Ectodermal cell (in vitro differentiated cells): ENCODE measurements at regions not wholly inside any gene's neighbourhood (a gene's known extent, or its start where the extent isn't known, plus 50 kb on each side); places are given as distances from the start of the nearest gene placed in this dataset.
"Not testable (repeated sequence)": the region's sequence is repeated elsewhere in the genome, so short reads cannot be mapped to it uniquely, and the experiment has no call there.

Experiments used
- H3K27ac ChIP-seq: 2 replicates; pipeline ENCODE4 v1.7.0; 2013; ENCODE audit warnings: mild to moderate bottlenecking, low read depth, low read length; ENCODE audit not compliant: insufficient read depth, poor library complexity, severe bottlenecking
- H3K27me3 ChIP-seq: 2 replicates; pipeline ENCODE4 v1.7.0; 2013; ENCODE audit warnings: mild to moderate bottlenecking, low read length; ENCODE audit not compliant: insufficient read depth, control insufficient read depth, poor library complexity, severe bottlenecking
- H3K36me3 ChIP-seq: one replicate; pipeline ENCODE4 v1.7.0; 2013; ENCODE audit warnings: low read length; ENCODE audit not compliant: control insufficient read depth, insufficient read depth
- H3K4me1 ChIP-seq: one replicate; pipeline ENCODE4 v1.7.0; 2013; ENCODE audit warnings: low read length; ENCODE audit not compliant: control insufficient read depth, insufficient read depth
- H3K4me3 ChIP-seq: 2 replicates; pipeline ENCODE4 v1.7.0; 2013; ENCODE audit warnings: low read depth, low read length, control low read depth; ENCODE audit not compliant: insufficient read depth
- H3K9me3 ChIP-seq: 2 replicates; pipeline ENCODE4 v1.7.0; 2013; ENCODE audit warnings: mild to moderate bottlenecking, low read length, moderate library complexity; ENCODE audit not compliant: control insufficient read depth
- WGBS, 2 experiments: methylation state at CpG; one replicate each; pipeline ENCODE4 v1.1.7; 2013; ENCODE audit warnings: missing lambda C conversion rate in 2 of 2; 5-methylcytosine and 5-hydroxymethylcytosine counted together

DNA sequence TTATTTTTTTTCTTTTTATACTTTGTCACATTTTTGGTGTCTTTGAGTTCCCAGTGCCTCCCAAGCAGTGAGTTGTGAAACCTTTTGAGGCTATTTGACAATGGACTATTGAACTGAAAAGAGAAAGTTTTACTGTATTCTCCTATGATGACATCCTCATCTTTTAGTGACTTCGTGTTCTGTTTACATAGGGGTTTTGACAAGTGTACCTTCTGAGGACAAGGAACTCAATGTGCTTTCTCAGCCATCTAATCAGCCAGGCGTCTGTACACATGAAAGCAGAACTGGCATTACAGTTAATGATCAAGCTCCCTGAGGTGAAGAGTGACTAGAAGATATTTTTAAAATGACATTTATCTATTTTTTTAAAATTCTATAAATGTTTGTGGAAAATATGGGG lies 175.5 kb downstream of the ANXA1 start:
- H3K4me1 ChIP-seq = no peaks in the 10 kb centered on the region
- no peaks in the 10 kb centered on the region for H3K27me3 ChIP-seq
- H3K27ac ChIP-seq = no peak overlapping the region
- WGBS, 2 experiments = 90 to 95% methylated on average over 2 of the region's 2 CpGs
- H3K36me3 ChIP-seq = no peaks in the 10 kb centered on the region
- no peak overlapping the region for H3K4me3 ChIP-seq
- no peaks in the 10 kb centered on the region for H3K9me3 ChIP-seq

DNA sequence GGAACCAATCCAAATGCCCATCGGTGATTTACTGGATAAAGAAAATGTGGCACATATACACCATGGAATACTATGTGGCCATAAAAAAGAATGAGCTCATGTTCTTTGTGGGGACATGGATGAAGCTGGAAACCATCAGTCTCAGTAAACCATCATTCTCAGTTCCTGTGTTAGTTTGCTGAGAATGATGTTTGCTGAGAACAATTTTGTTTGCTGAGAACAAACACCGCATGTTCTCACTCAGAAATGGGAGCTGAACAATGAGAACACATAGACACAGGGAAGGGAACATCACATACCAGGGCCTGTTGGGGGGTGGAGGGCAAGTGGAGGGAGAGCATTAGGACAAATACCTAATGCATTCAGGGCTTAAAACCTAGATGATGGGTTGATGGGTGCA lies 185.5 kb downstream of the ANXA1 start:
- not testable (repeated sequence) for H3K36me3 ChIP-seq, H3K27me3 ChIP-seq, H3K4me1 ChIP-seq, H3K4me3 ChIP-seq, H3K27ac ChIP-seq, H3K9me3 ChIP-seq
- WGBS, 2 experiments = 91 to 95% methylated on average over 2 of the region's 2 CpGs

DNA sequence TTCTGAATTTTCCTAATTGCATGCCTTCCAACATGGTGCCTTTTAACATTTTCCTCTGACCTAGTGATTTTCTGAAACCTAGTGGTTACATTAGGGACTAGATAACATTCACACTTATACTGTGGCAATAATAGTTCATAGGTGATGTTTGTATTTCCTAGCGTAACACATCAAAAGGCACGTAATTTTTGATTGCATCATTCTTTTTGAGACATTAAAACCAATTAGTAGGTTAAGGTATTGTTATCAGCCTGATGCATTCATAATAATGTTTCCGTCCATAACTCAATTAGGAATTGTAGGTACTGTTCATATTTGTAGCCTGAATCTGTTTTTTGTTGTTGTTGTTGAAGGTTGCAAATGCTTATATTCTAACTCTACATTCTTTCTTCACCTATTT lies 192.4 kb downstream of the ANXA1 start:
- no peaks in the 10 kb centered on the region for H3K9me3 ChIP-seq
- no peaks in the 10 kb centered on the region for H3K27me3 ChIP-seq
- no peaks in the 10 kb centered on the region for H3K4me1 ChIP-seq
- WGBS, 2 experiments = 90 to 92% methylated on average over 2 to 3 of the region's 3 CpGs
- H3K36me3 ChIP-seq = no peaks in the 10 kb centered on the region
- no peak overlapping the region for H3K27ac ChIP-seq
- no peak overlapping the region for H3K4me3 ChIP-seq

DNA sequence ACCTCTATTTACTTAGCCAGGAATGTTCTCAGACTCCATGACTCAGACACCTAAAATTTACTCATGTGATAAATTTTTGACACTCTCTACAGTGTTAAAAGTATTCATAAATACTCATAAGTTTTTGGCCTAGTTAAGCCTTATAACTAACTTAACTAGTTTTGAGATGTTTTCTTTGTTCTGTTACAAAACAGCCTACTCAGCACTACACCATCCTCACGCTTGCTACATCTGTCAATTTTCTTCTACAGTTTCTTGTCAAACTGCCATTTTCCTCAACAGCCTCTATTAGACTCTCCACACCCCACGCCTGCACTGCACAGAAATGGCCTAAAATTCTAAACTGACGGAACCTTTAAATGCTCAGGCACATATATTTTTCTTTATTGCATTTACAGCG lies 195.5 kb downstream of the ANXA1 start:
- Histone ChIP-seq H3K27ac (no peak overlapping the region), H3K9me3 (no peaks in the 10 kb centered on the region), H3K4me3 (no peak overlapping the region), H3K36me3 (no peaks in the 10 kb centered on the region), H3K4me1 (no peaks in the 10 kb centered on the region), H3K27me3 (no peaks in the 10 kb centered on the region)
- 85 to 88% methylated on average over 3 to 4 of the region's 4 CpGs for WGBS, 2 experiments

- Histone ChIP-seq H3K27me3 (no peaks in the 10 kb centered on the region), H3K4me3 (no peak overlapping the region), H3K9me3 (no peaks in the 10 kb centered on the region), H3K36me3 (no peaks in the 10 kb centered on the region), H3K4me1 (no peaks in the 10 kb centered on the region), H3K27ac (no peak overlapping the region)
- WGBS, 2 experiments = 88 to 92% methylated on average over 1 of the region's 1 CpG
Observed at GRCh38 chr9:73347720-73348119, 196.1 kb downstream of the ANXA1 start.

- Histone ChIP-seq H3K4me1 (no peaks in the 10 kb centered on the region), H3K9me3 (no peaks in the 10 kb centered on the region), H3K27me3 (no peaks in the 10 kb centered on the region), H3K27ac (no peak overlapping the region), H3K4me3 (no peak overlapping the region), H3K36me3 (no peaks in the 10 kb centered on the region)
Observed at GRCh38 chr9:73348471-73348870, 196.8 kb downstream of the ANXA1 start.

GRCh38 chr9:73349476-73349875 lies 197.8 kb downstream of the ANXA1 start:
- Histone ChIP-seq H3K4me1 (no peaks in the 10 kb centered on the region), H3K9me3 (no peaks in the 10 kb centered on the region), H3K27me3 (no peaks in the 10 kb centered on the region), H3K36me3 (no peaks in the 10 kb centered on the region), H3K27ac (no peak overlapping the region), H3K4me3 (no peak overlapping the region)
- 71 to 82% methylated on average over 1 to 2 of the region's 2 CpGs for WGBS, 2 experiments

GRCh38 chr9:73357607-73358006 lies 205.9 kb downstream of the ANXA1 start:
- no peaks in the 10 kb centered on the region for H3K9me3 ChIP-seq
- no peak overlapping the region for H3K4me3 ChIP-seq
- no peaks in the 10 kb centered on the region for H3K36me3 ChIP-seq
- 85 to 88% methylated on average over 3 of the region's 3 CpGs for WGBS, 2 experiments
- no peak overlapping the region for H3K27ac ChIP-seq
- H3K4me1 ChIP-seq = no peaks in the 10 kb centered on the region
- no peaks in the 10 kb centered on the region for H3K27me3 ChIP-seq

GRCh38 chr9:73370053-73370452 lies 218.4 kb downstream of the ANXA1 start:
- Histone ChIP-seq H3K36me3 (no peaks in the 10 kb centered on the region), H3K27me3 (no peaks in the 10 kb centered on the region), H3K4me1 (no peaks in the 10 kb centered on the region), H3K9me3 (no peaks in the 10 kb centered on the region), H3K4me3 (no peak overlapping the region), H3K27ac (no peak overlapping the region)
- WGBS, 2 experiments = 94 to 100% methylated on average over 1 of the region's 1 CpG

DNA sequence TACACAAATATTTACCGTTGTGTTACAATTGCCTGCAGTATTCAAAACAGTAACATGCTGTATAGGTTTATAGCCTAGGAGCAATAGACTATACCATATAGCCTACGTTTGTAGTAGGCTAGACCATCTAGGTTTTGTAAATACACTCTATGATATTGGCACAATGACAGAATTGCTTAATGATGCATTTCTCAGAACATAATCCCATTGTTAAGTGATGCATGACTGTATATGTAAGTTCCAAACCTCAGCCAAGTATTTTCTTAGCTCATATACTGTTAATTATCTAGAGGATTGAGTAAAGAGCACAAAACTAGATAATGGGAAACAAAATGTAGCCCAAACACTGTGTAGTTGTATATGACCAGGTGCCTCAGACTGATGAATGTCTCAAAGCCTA lies 220.1 kb downstream of the ANXA1 start:
- no peak overlapping the region for H3K27ac ChIP-seq
- no peaks in the 10 kb centered on the region for H3K9me3 ChIP-seq
- H3K4me1 ChIP-seq = no peaks in the 10 kb centered on the region
- no peaks in the 10 kb centered on the region for H3K36me3 ChIP-seq
- H3K27me3 ChIP-seq = no peaks in the 10 kb centered on the region
- WGBS, 2 experiments = 78 to 83% methylated on average over 1 of the region's 2 CpGs
- no peak overlapping the region for H3K4me3 ChIP-seq

DNA sequence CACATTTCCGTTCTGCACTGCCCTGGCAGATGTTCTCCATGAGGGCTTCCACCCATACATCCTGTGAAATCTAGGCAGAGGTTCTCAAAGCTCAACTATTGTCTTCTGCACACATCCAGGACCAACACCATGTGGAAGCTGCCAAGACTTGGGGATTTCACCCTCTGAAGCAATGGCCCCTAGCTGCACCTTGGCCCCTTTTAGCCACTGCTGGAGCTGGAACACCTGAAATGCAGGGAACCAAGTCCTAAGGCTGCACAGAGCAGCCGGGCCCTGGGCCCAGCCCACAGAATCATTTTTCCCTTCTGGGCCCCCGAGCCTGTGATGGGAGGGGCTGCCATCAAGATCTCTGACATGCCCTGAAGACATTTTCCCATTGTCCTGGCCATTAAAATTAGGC lies 228.7 kb downstream of the ANXA1 start:
- Histone ChIP-seq H3K27ac (no peak overlapping the region), H3K4me3 (no peak overlapping the region), H3K4me1 (no peaks in the 10 kb centered on the region), H3K27me3 (no peaks in the 10 kb centered on the region), H3K36me3 (no peaks in the 10 kb centered on the region), H3K9me3 (no peaks in the 10 kb centered on the region)
- 81 to 93% methylated on average over 3 of the region's 3 CpGs for WGBS, 2 experiments
